ENCODE measurements at regions not wholly inside any gene's neighbourhood (a gene's known extent, or its start where the extent isn't known, plus 50 kb on each side); places are given as distances from the start of the nearest gene placed in this dataset.

GRCh38 chr22:49525360-49525759 lies 302.3 kb downstream of the BRD1 start (continued):
- TF ChIP-seq, protein P1, sequence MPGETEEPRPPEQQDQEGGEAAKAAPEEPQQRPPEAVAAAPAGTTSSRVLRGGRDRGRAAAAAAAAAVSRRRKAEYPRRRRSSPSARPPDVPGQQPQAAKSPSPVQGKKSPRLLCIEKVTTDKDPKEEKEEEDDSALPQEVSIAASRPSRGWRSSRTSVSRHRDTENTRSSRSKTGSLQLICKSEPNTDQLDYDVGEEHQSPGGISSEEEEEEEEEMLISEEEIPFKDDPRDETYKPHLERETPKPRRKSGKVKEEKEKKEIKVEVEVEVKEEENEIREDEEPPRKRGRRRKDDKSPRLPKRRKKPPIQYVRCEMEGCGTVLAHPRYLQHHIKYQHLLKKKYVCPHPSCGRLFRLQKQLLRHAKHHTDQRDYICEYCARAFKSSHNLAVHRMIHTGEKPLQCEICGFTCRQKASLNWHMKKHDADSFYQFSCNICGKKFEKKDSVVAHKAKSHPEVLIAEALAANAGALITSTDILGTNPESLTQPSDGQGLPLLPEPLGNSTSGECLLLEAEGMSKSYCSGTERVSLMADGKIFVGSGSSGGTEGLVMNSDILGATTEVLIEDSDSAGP (CRISPR knock-in tag; IDR thresholded peaks at IDR 0.05; ENCODE audit: borderline replicate concordance): no peak
- no peak for TF ChIP-seq RFXAP (CRISPR knock-in tag; IDR thresholded peaks at IDR 0.05; ENCODE audit: borderline replicate concordance)

DNA sequence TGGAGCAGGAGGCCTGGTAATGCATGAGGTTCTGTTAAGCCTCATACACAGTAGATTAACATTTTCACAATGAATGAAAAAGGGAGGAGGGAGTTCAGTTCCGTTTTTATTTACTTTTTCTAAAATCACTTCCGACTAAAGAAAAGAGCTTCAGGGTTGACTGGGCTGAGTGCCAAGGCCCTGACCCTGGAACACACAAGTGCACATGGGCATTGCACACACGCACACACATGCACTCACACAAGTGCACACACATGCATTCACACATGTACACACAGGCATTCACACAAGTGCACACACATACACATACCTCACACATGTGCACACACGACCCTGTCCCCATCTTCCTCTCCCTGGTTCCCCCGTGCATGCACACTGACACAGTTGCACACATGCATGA lies 303.3 kb downstream of the BRD1 start:
- Histone ChIP-seq H3K36me3 (replicated peaks in 1 of 2; ENCODE audit: control insufficient read depth in 1 of 2, insufficient read depth in 2 of 2, low read length in 2 of 2) (no peaks in the 10 kb centered on the region), H3K9me3 (ENCODE audit: low read length) (no peaks in the 10 kb centered on the region), H3K27me3 (ENCODE audit: control insufficient read depth in 1 of 2, insufficient read depth in 2 of 2, low read length in 2 of 2) (peaks cover 3 to 30% of the 10 kb centered on the region in 2 experiments; a peak in 3 of 5 replicates), H3K4me1 (ENCODE audit: insufficient read depth, low read length) (no peaks in the 10 kb centered on the region), H3K4me3 (replicated peaks in 1 of 3; ENCODE audit: insufficient read depth in 1 of 3, low read depth in 2 of 3, low read length in 3 of 3) (no peak overlapping the region), H3K4me2 (ENCODE audit: low read depth, low read length) (no peak overlapping the region), H2AFZ (ENCODE audit: low read length) (no peak overlapping the region), H3K9ac (ENCODE audit: insufficient read depth, low read depth, low read length) (no peak overlapping the region), H4K20me1 (ENCODE audit: insufficient read depth, low read length) (0 out of 2 replicates have a peak, but pooled peaks cover 2% of the 10 kb centered on the region), H3K27ac (ENCODE audit: extremely low read length, insufficient read depth, low read length) (no peak overlapping the region), H3K79me2 (ENCODE audit: insufficient read depth, low read length) (no peaks in the 10 kb centered on the region)
- DNase-seq (ENCODE audit: low spot score) (no peak), ATAC-seq (no peak), FAIRE-seq (no peak)
- no TSS peak for BruUV-seq (replicated peaks)
- ChIA-PET CTCF (ENCODE audit: low intra/inter-chr PET ratio, low total read pairs) (no interaction called here), POLR2A (no interaction called here)
- intact Hi-C loops (cut with micrococcal nuclease; ENCODE audit: unreplicated experiment): no loop called here
- TF ChIP-seq, protein P2, sequence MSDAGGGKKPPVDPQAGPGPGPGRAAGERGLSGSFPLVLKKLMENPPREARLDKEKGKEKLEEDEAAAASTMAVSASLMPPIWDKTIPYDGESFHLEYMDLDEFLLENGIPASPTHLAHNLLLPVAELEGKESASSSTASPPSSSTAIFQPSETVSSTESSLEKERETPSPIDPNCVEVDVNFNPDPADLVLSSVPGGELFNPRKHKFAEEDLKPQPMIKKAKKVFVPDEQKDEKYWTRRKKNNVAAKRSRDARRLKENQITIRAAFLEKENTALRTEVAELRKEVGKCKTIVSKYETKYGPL (CRISPR knock-in tag; IDR thresholded peaks at IDR 0.05): no peak
- TF ChIP-seq TCF12 (IDR thresholded peaks at IDR 0.05): no peak
- TF ChIP-seq TCF12 (CRISPR knock-in tag; IDR thresholded peaks at IDR 0.05): no peak
- TF ChIP-seq, protein P3, sequence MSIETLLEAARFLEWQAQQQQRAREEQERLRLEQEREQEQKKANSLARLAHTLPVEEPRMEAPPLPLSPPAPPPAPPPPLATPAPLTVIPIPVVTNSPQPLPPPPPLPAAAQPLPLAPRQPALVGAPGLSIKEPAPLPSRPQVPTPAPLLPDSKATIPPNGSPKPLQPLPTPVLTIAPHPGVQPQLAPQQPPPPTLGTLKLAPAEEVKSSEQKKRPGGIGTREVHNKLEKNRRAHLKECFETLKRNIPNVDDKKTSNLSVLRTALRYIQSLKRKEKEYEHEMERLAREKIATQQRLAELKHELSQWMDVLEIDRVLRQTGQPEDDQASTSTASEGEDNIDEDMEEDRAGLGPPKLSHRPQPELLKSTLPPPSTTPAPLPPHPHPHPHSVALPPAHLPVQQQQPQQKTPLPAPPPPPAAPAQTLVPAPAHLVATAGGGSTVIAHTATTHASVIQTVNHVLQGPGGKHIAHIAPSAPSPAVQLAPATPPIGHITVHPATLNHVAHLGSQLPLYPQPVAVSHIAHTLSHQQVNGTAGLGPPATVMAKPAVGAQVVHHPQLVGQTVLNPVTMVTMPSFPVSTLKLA (IDR thresholded peaks at IDR 0.05): peak; percentile 47; the same call in 1 of the 2 replicates
- 1% methylated on average over 5 of the region's 5 CpGs for WGBS (ENCODE audit: low lambda C conversion rate)
- in situ Hi-C loops (cut with HindIII; ENCODE audit: extremely low pct_ligation_motif_present, low pct_unique_long_range_greater_than_20kb): no loop called here

All from HepG2 (cell line).